ENCODE measurements at regions not wholly inside any gene's neighbourhood (a gene's known extent, or its start where the extent isn't known, plus 50 kb on each side); places are given as distances from the start of the nearest gene placed in this dataset.

DNA sequence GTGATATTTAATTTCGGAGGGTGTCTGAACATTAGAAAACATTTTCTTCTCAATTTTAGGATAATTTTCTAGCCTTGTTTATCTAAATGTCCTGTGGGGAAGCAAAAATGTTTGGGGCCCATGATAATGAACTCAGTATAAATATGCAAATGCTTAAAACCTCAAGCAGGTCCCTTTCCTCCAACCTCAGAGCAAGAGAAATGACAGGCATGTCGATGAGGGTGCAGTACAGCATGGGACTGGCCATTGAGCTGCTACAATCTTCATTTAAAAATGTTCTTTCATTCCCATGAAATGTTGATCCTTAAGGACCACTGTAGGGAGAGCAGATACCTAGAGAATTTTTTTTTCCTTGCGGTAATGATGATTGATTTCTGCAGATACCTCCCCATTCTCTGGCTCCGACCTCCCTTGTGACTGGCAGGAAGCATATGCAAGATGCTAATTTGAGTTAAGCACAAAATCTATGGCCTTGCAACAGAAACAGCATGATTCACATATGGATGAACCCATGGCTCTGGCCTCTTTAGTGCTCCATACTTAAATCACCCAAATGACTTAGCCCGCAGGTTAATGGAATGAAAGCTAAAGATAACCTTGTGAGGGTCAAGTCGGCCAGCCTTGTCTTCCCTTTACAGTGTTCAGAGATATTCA is 243.3 kb downstream of the SOX4 start:
- no peaks in the 10 kb centered on the region for H3K9me3 ChIP-seq (ENCODE audit: severe bottlenecking)
- no peak overlapping the region for H3K27ac ChIP-seq (ENCODE audit: poor library complexity, severe bottlenecking)
- TF ChIP-seq, protein P1, sequence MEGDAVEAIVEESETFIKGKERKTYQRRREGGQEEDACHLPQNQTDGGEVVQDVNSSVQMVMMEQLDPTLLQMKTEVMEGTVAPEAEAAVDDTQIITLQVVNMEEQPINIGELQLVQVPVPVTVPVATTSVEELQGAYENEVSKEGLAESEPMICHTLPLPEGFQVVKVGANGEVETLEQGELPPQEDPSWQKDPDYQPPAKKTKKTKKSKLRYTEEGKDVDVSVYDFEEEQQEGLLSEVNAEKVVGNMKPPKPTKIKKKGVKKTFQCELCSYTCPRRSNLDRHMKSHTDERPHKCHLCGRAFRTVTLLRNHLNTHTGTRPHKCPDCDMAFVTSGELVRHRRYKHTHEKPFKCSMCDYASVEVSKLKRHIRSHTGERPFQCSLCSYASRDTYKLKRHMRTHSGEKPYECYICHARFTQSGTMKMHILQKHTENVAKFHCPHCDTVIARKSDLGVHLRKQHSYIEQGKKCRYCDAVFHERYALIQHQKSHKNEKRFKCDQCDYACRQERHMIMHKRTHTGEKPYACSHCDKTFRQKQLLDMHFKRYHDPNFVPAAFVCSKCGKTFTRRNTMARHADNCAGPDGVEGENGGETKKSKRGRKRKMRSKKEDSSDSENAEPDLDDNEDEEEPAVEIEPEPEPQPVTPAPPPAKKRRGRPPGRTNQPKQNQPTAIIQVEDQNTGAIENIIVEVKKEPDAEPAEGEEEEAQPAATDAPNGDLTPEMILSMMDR (IDR thresholded peaks at IDR 0.05; ENCODE audit: poor library complexity, severe bottlenecking), result no peak
- no peak overlapping the region for H3K4me3 ChIP-seq (ENCODE audit: severe bottlenecking)
- H3K36me3 ChIP-seq (ENCODE audit: low read depth), result no peaks in the 10 kb centered on the region
- no peaks in the 10 kb centered on the region for H3K27me3 ChIP-seq (ENCODE audit: insufficient read depth, poor library complexity, severe bottlenecking)
- peaks cover 19% of the 10 kb centered on the region for H3K4me1 ChIP-seq (ENCODE audit: insufficient read depth, poor library complexity, severe bottlenecking)
- ATAC-seq (ENCODE audit: low read depth) (no peak), DNase-seq (ENCODE audit: low spot score) (no peak)

DNA sequence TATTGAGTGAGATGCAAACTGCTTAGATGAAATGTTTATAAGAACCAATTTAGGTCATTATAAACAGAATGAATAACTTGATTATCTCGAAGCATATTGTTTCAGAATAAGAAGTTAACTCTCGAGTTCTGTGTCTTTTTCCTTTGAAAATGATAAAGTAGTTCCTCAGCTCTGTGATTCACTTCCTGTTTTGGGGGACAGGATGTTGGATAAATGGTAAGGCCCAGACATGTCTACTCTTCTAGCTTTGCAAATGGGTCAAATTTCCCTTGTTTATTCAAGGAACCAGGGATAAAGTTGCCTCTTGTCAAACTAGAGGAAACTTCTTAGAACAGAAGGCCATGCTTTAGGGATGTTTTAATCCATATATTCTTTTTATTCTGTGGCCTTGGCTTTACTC is 246.9 kb downstream of the SOX4 start:
- Histone ChIP-seq H3K27ac (ENCODE audit: poor library complexity, severe bottlenecking) (peak overlapping the region; percentile 74), H3K9me3 (ENCODE audit: severe bottlenecking) (no peaks in the 10 kb centered on the region), H3K4me3 (ENCODE audit: severe bottlenecking) (no peak overlapping the region), H3K4me1 (ENCODE audit: insufficient read depth, poor library complexity, severe bottlenecking) (peaks cover 14% of the 10 kb centered on the region), H3K36me3 (ENCODE audit: low read depth) (no peaks in the 10 kb centered on the region), H3K27me3 (ENCODE audit: insufficient read depth, poor library complexity, severe bottlenecking) (no peaks in the 10 kb centered on the region)
- DNase-seq (ENCODE audit: low spot score) (no peak), ATAC-seq (ENCODE audit: low read depth) (peak; percentile 59; the same call in 2 of the 3 replicates)
- TF ChIP-seq, protein P1 (IDR thresholded peaks at IDR 0.05; ENCODE audit: poor library complexity, severe bottlenecking), result no peak

- DNase-seq (ENCODE audit: low spot score) (no peak), ATAC-seq (ENCODE audit: low read depth) (no peak)
Observed at GRCh38 chr6:21842875-21843645, 249.5 kb downstream of the SOX4 start.

GRCh38 chr6:21844120-21844917 is 250.8 kb downstream of the SOX4 start:
- H3K27me3 ChIP-seq (ENCODE audit: insufficient read depth, poor library complexity, severe bottlenecking), result no peaks in the 10 kb centered on the region
- H3K9me3 ChIP-seq (ENCODE audit: severe bottlenecking), result no peaks in the 10 kb centered on the region
- peaks cover 14% of the 10 kb centered on the region for H3K4me1 ChIP-seq (ENCODE audit: insufficient read depth, poor library complexity, severe bottlenecking)
- H3K36me3 ChIP-seq (ENCODE audit: low read depth), result no peaks in the 10 kb centered on the region
- TF ChIP-seq, protein P1 (IDR thresholded peaks at IDR 0.05; ENCODE audit: poor library complexity, severe bottlenecking), result no peak
- ATAC-seq (ENCODE audit: low read depth) (no peak), DNase-seq (ENCODE audit: low spot score) (no peak)
- no peak overlapping the region for H3K4me3 ChIP-seq (ENCODE audit: severe bottlenecking)
- no peak overlapping the region for H3K27ac ChIP-seq (ENCODE audit: poor library complexity, severe bottlenecking)

More at GRCh38 chr6:21842875-21843645, 249.5 kb downstream of the SOX4 start:
- TF ChIP-seq, protein P1 (IDR thresholded peaks at IDR 0.05; ENCODE audit: poor library complexity, severe bottlenecking), result no peak
- peaks cover 14% of the 10 kb centered on the region for H3K4me1 ChIP-seq (ENCODE audit: insufficient read depth, poor library complexity, severe bottlenecking)
- H3K36me3 ChIP-seq (ENCODE audit: low read depth), result no peaks in the 10 kb centered on the region
- H3K9me3 ChIP-seq (ENCODE audit: severe bottlenecking), result no peaks in the 10 kb centered on the region
- H3K27ac ChIP-seq (ENCODE audit: poor library complexity, severe bottlenecking), result no peak overlapping the region
- H3K4me3 ChIP-seq (ENCODE audit: severe bottlenecking), result no peak overlapping the region
- H3K27me3 ChIP-seq (ENCODE audit: insufficient read depth, poor library complexity, severe bottlenecking), result no peaks in the 10 kb centered on the region

Measured in RWPE2 (cell line).